Keratinocyte (primary cell): ENCODE measurements at regions not wholly inside any gene's neighbourhood (a gene's known extent, or its start where the extent isn't known, plus 50 kb on each side); places are given as distances from the start of the nearest gene placed in this dataset.

ENCODE experiments used
- DNase-seq: peaks from one replicate; pipeline ENCODE4 v3.0.0-alpha.2; 2011; ENCODE audit warnings: low read depth, missing footprints, low spot score
- FAIRE-seq: peaks from 2 replicates; lab custom pipeline; 2011; peaks lifted over from hg19 to GRCh38; lab: Jason Lieb, UNC
- H2AFZ ChIP-seq: 2 replicates; pipeline ENCODE4 v1.6.0; 2012; ENCODE audit warnings: low read length, control low read depth, inconsistent platforms; ENCODE audit not compliant: control insufficient read depth
- H3K27ac ChIP-seq: 2 replicates; pipeline ENCODE4 v1.5.1; 2011; ENCODE audit warnings: low read length; ENCODE audit not compliant: control insufficient read depth, insufficient read depth
- H3K27me3 ChIP-seq: 3 replicates; pipeline ENCODE4 v1.6.0; 2011; ENCODE audit warnings: low read length; ENCODE audit not compliant: control insufficient read depth, insufficient read depth; ENCODE audit errors: extremely low read depth
- H3K36me3 ChIP-seq, 2 experiments: 2 replicates in 1 of 2; 3 replicates in 1 of 2; pipeline ENCODE4 v1.5.1; 2011; ENCODE audit warnings: low read length in 2 of 2, mild to moderate bottlenecking in 1 of 2; ENCODE audit not compliant: control insufficient read depth in 2 of 2, insufficient read depth in 2 of 2; ENCODE audit errors: extremely low read depth in 1 of 2
- H3K4me1 ChIP-seq: 3 replicates; pipeline ENCODE4 v1.5.1; 2011; ENCODE audit warnings: low read length; ENCODE audit not compliant: control insufficient read depth, insufficient read depth; ENCODE audit errors: extremely low read depth
- H3K4me2 ChIP-seq: 3 replicates; pipeline ENCODE4 v1.6.0; 2011; ENCODE audit warnings: low read depth, low read length; ENCODE audit not compliant: control insufficient read depth, insufficient read depth; ENCODE audit errors: extremely low read depth
- H3K4me3 ChIP-seq, 3 experiments: fragments of 200-600 bp in 1 of 3; sonication (generic) in 1 of 3; 2 replicates in 2 of 3; 3 replicates in 1 of 3; pipeline ENCODE4 v1.5.1; 2011 to 2016; ENCODE audit warnings: low read length in 3 of 3, mild to moderate bottlenecking in 3 of 3, control low read depth in 2 of 3, inconsistent platforms in 1 of 3, low read depth in 1 of 3, mixed read lengths in 1 of 3, mixed run types in 1 of 3, moderate library complexity in 1 of 3; ENCODE audit not compliant: control insufficient read depth in 2 of 3, insufficient read depth in 2 of 3; ENCODE audit errors: extremely low read depth in 1 of 3
- H3K79me2 ChIP-seq: 2 replicates; pipeline ENCODE4 v1.6.0; 2012; ENCODE audit warnings: low read length; ENCODE audit not compliant: control insufficient read depth, insufficient read depth
- H3K9ac ChIP-seq: 3 replicates; pipeline ENCODE4 v1.6.0; 2011; ENCODE audit warnings: low read length; ENCODE audit not compliant: control insufficient read depth, insufficient read depth; ENCODE audit errors: extremely low read depth
- H3K9me1 ChIP-seq: 3 replicates; pipeline ENCODE4 v1.6.0; 2011; ENCODE audit warnings: low read length; ENCODE audit not compliant: control insufficient read depth, insufficient read depth; ENCODE audit errors: extremely low read depth
- H3K9me3 ChIP-seq: 2 replicates; pipeline ENCODE4 v1.5.1; 2012; ENCODE audit warnings: low read depth, low read length; ENCODE audit not compliant: control insufficient read depth
- H4K20me1 ChIP-seq: 3 replicates; pipeline ENCODE4 v1.6.0; 2011; ENCODE audit warnings: low read length; ENCODE audit not compliant: control insufficient read depth, insufficient read depth; ENCODE audit errors: extremely low read depth
- EZH2 ChIP-seq: IDR thresholded peaks from one replicate; pipeline ENCODE4 v1.6.1; 2012; ENCODE audit warnings: inconsistent platforms, mild to moderate bottlenecking, low read length, moderate library complexity
- dilution Hi-C: fragments of 300-500 bp; cut with MboI; formaldehyde crosslinking; loops from one replicate; pipeline ENCODE4 v1.7.0; 2020; ENCODE audit warnings: low sequenced_read_pairs; ENCODE audit not compliant: extremely low pct_ligation_motif_present
- TF ChIP-seq, protein P1 (sequence below), 3 experiments: IDR thresholded peaks in 1 of 3; conservative IDR thresholded peaks in 1 of 3; optimal IDR thresholded peaks in 1 of 3; 2 replicates in 2 of 3; 3 replicates in 1 of 3; pipeline versions ENCODE3 to v1.5.1; 2011; ENCODE audit warnings: low read length in 3 of 3, mild to moderate bottlenecking in 3 of 3, moderate library complexity in 2 of 3, control low read depth in 1 of 3, inconsistent platforms in 1 of 3; ENCODE audit not compliant: insufficient read depth in 2 of 3; ENCODE audit errors: extremely low read depth in 1 of 3

GRCh38 chr1:217048104-217048707 lies 325.0 kb upstream of the ESRRG start:
- Histone ChIP-seq H3K4me3 (no peak overlapping the region), H3K9me1 (no peaks in the 10 kb centered on the region), H3K4me1 (peaks cover 6% of the 10 kb centered on the region), H3K4me2 (no peak overlapping the region), H3K9ac (no peak overlapping the region), H3K9me3 (no peaks in the 10 kb centered on the region), H3K27ac (no peak overlapping the region), H3K79me2 (no peaks in the 10 kb centered on the region), H4K20me1 (no peaks in the 10 kb centered on the region), H2AFZ (no peak overlapping the region), H3K27me3 (no peaks in the 10 kb centered on the region), H3K36me3 (no peaks in the 10 kb centered on the region)
- TF ChIP-seq, protein P1, sequence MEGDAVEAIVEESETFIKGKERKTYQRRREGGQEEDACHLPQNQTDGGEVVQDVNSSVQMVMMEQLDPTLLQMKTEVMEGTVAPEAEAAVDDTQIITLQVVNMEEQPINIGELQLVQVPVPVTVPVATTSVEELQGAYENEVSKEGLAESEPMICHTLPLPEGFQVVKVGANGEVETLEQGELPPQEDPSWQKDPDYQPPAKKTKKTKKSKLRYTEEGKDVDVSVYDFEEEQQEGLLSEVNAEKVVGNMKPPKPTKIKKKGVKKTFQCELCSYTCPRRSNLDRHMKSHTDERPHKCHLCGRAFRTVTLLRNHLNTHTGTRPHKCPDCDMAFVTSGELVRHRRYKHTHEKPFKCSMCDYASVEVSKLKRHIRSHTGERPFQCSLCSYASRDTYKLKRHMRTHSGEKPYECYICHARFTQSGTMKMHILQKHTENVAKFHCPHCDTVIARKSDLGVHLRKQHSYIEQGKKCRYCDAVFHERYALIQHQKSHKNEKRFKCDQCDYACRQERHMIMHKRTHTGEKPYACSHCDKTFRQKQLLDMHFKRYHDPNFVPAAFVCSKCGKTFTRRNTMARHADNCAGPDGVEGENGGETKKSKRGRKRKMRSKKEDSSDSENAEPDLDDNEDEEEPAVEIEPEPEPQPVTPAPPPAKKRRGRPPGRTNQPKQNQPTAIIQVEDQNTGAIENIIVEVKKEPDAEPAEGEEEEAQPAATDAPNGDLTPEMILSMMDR (optimal IDR thresholded peaks at IDR 0.05 in 1 of 3, IDR thresholded peaks at IDR 0.05 in 1 of 3, conservative IDR thresholded peaks at IDR 0.05 in 1 of 3; ENCODE audit: extremely low read depth in 1 of 3, insufficient read depth in 2 of 3, low read length in 3 of 3): peak in 2 of 3 experiments; percentile 55 to 64
- TF ChIP-seq EZH2: no peak
- no peak for FAIRE-seq
- dilution Hi-C loops: no loop called here
- DNase-seq: no peak

- no peaks in the 10 kb centered on the region for H3K9me1 ChIP-seq
- peak overlapping the region; percentile 44 for H2AFZ ChIP-seq
- no peak for FAIRE-seq
- H3K4me1 ChIP-seq: no peaks in the 10 kb centered on the region
- no peaks in the 10 kb centered on the region for H3K36me3 ChIP-seq
- no peak overlapping the region for H3K27ac ChIP-seq
- H3K27me3 ChIP-seq: no peaks in the 10 kb centered on the region
- dilution Hi-C loops: no loop called here
- no peaks in the 10 kb centered on the region for H4K20me1 ChIP-seq
- H3K4me3 ChIP-seq: no peak overlapping the region
- H3K9me3 ChIP-seq: peaks cover 4% of the 10 kb centered on the region
- no peak overlapping the region for H3K4me2 ChIP-seq
- H3K79me2 ChIP-seq: no peaks in the 10 kb centered on the region
- no peak for DNase-seq
- TF ChIP-seq, protein P1 (optimal IDR thresholded peaks at IDR 0.05 in 1 of 3, IDR thresholded peaks at IDR 0.05 in 1 of 3, conservative IDR thresholded peaks at IDR 0.05 in 1 of 3; ENCODE audit: extremely low read depth in 1 of 3, insufficient read depth in 2 of 3, low read length in 3 of 3): no peak
- TF ChIP-seq EZH2: no peak
- no peak overlapping the region for H3K9ac ChIP-seq
These were observed 317.7 kb upstream of the ESRRG start for GRCh38 chr1:217040711-217041455.
